Fibroblast of pulmonary artery (primary cell): ENCODE measurements at regions not wholly inside any gene's neighbourhood (a gene's known extent, or its start where the extent isn't known, plus 50 kb on each side); places are given as distances from the start of the nearest gene placed in this dataset.

Experiments used
- DNase-seq: peaks from one replicate; pipeline ENCODE4 v3.0.0-alpha.2; 2010; ENCODE audit warnings: low read depth
- H3K4me3 ChIP-seq: replicated peaks from 2 replicates; pipeline ENCODE4 v1.5.1; 2011; ENCODE audit warnings: low read depth, mild to moderate bottlenecking, control low read depth, low read length, moderate library complexity
- CTCF ChIP-seq: IDR thresholded peaks from 2 replicates; pipeline ENCODE4 v1.5.1; 2011; ENCODE audit warnings: mild to moderate bottlenecking, control low read depth, low read length, inconsistent platforms; ENCODE audit errors: missing control alignments

DNA sequence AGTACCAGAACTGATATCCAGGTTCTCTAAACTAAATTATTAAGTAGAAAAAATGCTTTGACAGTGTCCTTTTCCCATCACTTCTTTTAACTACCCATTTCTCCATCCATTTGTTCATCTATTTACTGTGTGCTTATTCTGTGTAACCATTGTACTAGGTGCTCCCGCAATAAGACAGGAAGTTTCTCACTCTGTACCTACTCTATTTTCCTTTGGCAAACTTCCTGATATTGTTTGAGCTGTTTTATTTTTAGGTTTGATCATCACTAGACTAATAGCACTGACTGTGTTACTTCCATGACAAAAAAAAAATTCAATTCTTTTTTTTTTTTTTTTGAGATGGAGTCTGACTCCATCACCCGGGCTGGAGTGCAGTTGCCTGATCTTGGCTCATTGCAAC is 102.5 kb upstream of the CASK start:
- TF ChIP-seq CTCF, result no peak
- peak; percentile 1 for DNase-seq
- H3K4me3 ChIP-seq, result no peak overlapping the region

DNA sequence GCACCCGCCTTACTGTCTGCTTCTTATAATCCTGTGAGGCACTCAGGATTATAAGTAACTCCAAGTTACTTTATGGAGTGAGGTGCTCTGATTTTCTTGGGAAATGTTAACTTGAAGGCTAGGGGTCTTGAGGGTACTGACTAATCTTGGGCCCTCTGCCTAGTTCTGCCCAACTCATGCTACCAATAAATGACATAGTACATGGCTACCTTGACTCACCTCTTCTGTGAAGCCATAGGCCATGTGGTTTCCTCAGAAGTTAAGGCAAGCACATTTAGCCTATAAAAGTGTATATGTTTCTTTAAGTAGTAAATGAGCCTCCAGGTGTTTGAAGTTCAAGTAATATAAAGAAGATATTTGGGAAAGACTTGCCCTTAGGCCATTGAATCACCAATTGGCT is 99.8 kb upstream of the CASK start:
- no peak for DNase-seq
- no peak for TF ChIP-seq CTCF
- H3K4me3 ChIP-seq, result no peak overlapping the region

GRCh38 chrX:42022158-42022557 is 98.8 kb upstream of the CASK start:
- no peak for DNase-seq
- TF ChIP-seq CTCF, result no peak
- no peak overlapping the region for H3K4me3 ChIP-seq

DNA sequence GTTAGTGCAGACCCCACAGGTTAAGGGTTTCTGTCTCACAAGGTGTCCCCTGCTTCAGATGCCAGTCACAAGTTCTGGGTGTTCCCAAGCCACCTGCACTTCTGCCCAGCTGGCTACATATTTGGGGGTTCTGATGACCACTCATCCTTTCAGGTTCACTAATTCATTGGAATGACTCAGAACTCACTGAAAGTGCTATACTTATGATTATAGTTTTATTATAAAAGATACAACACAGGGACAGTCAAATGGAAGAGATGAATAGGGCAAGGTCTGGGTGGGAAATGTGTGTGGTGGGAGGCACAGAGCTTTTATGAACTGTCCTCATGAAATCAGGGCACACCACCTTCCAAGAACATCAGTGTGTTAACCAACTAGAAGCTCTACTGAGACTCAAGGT is 97.7 kb upstream of the CASK start:
- H3K4me3 ChIP-seq, result no peak overlapping the region
- no peak for DNase-seq
- no peak for TF ChIP-seq CTCF

GRCh38 chrX:42020225-42020624 is 96.9 kb upstream of the CASK start:
- H3K4me3 ChIP-seq, result no peak overlapping the region
- no peak for TF ChIP-seq CTCF
- DNase-seq, result no peak

- no peak for TF ChIP-seq CTCF
- no peak overlapping the region for H3K4me3 ChIP-seq
- no peak for DNase-seq
These were observed 94.6 kb upstream of the CASK start for GRCh38 chrX:42017971-42018370.

DNA sequence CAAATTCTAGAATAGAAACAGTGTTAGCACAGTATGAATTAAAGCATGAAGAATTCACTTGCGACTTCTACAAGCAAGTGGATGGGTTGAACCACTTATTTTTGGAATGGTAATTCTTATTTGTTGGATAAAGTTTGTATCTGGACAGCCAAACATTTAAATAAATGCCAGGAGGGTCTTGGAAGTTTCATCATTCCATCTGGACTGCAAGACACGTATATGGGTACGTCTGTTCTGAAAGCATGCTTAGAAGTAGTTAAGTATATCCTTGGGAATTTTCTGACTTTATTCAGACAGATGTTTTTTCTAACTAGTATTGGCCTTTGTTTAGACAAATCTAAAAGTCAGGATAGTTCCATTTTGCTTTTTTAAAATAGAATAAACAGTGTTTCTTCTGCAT is 77.5 kb upstream of the CASK start:
- no peak for TF ChIP-seq CTCF
- H3K4me3 ChIP-seq, result no peak overlapping the region
- no peak for DNase-seq
